ENCODE measurements at regions not wholly inside any gene's neighbourhood (a gene's known extent, or its start where the extent isn't known, plus 50 kb on each side); places are given as distances from the start of the nearest gene placed in this dataset.
"Not testable (repeated sequence)": the region's sequence is repeated elsewhere in the genome, so short reads cannot be mapped to it uniquely, and the experiment has no call there.

- DNase-seq (ENCODE audit: low read depth in 2 of 2): not testable (repeated sequence)
Measured at GRCh38 chr3:195669310-195669709, 51.5 kb upstream of the MUC20 start.

DNA sequence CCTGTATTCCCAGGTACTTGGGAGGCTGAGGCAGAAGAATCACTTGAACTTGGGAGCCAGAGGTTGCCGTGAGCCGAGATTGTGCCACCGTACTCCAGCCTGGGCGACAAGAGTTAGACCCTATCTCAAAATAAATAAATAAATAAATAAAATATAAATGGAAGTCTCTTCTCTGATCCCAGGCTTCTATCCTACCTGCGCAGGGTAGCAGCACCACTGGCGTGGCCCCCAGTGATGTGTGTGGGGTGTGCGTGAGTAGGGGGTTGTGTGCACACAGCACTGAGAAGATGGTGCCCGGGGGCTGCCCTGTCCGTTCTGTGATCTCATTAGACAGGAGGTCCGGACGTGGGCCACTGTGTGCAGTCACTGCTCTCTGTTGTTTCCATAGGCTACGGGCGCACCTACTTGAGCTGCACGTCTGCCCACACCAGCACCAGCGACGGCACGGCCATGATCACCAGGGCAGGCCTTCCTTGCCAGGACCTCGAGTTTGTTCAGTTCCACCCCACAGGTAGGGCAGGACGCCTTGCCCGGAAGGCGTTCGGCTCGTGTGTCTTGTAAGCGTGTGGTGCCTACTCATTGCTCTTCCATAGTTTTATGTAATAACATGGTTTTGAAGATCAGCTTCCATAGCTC is 52.5 kb upstream of the MUC20 start:
- DNase-seq (ENCODE audit: low read depth in 2 of 2): not testable (repeated sequence)

GRCh38 chr3:195665311-195665710 is 55.5 kb upstream of the MUC20 start:
- not testable (repeated sequence) for DNase-seq (ENCODE audit: low read depth in 2 of 2)

GRCh38 chr3:195664131-195664530 is 56.6 kb upstream of the MUC20 start:
- not testable (repeated sequence) for DNase-seq (ENCODE audit: low read depth in 2 of 2)

- not testable (repeated sequence) for DNase-seq (ENCODE audit: low read depth in 2 of 2)
Measured at GRCh38 chr3:195659136-195659533, 61.6 kb upstream of the MUC20 start.

GRCh38 chr3:195658381-195659135 is 62.2 kb upstream of the MUC20 start:
- not testable (repeated sequence) for DNase-seq (ENCODE audit: low read depth in 2 of 2)

GRCh38 chr3:195657475-195658372 is 63.1 kb upstream of the MUC20 start:
- DNase-seq (ENCODE audit: low read depth in 2 of 2): peak; percentile 49 to 90

GRCh38 chr3:195656091-195656490 is 64.7 kb upstream of the MUC20 start:
- DNase-seq (ENCODE audit: low read depth in 2 of 2): not testable (repeated sequence)

DNA sequence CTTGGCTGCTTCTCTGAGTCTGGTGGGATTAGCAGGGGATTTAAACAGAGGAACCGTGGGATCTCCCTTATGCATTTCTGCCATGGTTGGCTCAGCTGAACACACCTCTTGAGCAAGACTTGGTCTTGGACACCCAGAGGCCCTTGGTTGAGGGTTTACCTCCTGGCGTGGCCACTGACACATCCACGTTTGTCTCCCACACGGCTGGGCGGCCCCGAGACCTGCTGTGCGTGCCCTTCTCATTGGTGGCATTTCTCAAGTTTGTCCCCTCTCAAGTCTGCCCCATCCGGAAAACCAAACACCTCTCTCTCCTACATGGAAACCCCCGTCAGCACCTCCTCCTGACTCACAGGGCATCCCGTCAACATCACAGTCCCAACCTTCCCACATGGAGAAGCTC is 66.0 kb upstream of the MUC20 start:
- not testable (repeated sequence) for DNase-seq (ENCODE audit: low read depth in 2 of 2)

- not testable (repeated sequence) for DNase-seq (ENCODE audit: low read depth in 2 of 2)
Measured at GRCh38 chr3:195654138-195654537, 66.6 kb upstream of the MUC20 start.

- DNase-seq (ENCODE audit: low read depth in 2 of 2): not testable (repeated sequence)
Measured at GRCh38 chr3:195653641-195654040, 67.1 kb upstream of the MUC20 start.

DNA sequence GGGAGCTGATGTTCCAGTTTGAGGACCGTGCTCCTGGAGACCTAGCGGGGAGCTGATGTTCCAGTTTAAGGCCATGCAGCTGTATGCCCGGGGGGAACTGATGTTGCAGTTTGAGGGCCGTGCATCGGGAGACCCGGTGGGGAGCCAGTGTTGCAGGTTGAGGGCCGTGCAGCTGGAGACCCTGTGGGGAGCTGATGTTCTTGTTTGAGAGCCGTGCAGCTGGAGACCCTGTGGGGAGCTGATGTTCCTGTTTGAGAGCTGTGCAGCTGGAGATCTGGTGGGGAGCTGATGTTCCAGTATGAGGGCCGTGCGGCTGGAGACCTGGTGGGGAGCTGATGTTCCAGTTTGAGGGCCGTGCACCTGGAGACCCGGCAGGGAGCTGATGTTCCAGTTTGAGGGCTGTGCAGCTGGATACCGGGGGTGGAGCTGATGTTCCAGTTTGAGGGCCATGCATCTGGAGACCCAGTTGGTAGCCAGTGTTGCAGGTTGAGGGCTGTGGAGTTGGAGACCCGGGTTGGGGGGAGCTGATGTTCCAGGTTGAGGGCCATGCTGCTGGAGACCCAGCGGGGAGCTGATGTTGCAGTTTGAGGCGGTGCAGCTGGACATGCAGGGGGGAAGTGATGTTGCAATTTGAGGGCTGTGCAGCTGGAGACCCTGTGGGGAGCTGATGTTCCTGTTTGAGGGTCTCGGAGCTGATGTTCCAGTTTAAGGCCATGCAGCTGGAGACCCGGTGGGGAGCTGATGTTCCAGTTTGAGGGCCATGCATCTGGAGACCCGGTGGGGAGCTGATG is 64.4 kb upstream of the APOD start:
- DNase-seq (ENCODE audit: low read depth in 2 of 2): not testable (repeated sequence)

- not testable (repeated sequence) for DNase-seq (ENCODE audit: low read depth in 2 of 2)
Measured at GRCh38 chr3:195645872-195646271, 62.1 kb upstream of the APOD start.

DNA sequence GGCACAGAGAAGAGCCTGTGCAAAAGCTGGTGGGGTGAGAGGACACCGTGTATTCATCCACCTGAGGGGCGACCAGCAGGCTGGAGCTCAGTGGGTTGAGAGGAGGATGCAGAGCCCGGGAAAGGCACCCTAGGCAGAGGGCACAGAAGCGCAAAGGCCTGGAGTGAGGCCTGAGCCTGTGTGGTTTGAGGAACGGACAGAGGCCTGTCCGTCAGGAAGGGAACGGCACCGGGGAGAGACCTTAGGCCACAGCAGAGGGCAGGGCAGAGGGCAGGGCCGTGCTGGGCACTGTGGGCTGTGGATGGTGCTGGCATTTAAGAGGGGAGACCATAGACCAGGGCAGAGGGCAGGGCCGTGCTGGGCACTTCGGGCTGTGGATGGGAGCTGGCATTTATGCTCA is 59.5 kb upstream of the APOD start:
- not testable (repeated sequence) for DNase-seq (ENCODE audit: low read depth in 2 of 2)

DNA sequence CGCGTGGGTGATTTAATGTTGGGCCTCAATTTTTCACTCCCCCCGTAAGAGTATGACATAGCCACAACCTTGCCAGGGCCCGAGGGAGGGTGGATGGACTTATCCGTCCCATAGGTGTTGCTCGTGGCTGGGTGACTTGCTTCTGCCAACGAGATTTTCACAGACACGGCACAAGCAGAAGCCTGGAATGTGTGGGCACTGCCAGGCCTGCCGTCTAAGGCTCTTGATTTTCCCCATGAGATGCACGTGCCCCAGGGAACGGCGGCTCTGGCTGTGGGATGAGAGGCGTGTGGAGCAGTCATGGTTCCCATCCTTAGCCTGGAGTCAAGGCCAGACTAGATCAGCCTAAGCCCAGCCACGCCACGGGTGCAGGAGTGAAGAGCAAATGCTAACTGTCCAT is 58.6 kb upstream of the APOD start:
- not testable (repeated sequence) for DNase-seq (ENCODE audit: low read depth in 2 of 2)

DNA sequence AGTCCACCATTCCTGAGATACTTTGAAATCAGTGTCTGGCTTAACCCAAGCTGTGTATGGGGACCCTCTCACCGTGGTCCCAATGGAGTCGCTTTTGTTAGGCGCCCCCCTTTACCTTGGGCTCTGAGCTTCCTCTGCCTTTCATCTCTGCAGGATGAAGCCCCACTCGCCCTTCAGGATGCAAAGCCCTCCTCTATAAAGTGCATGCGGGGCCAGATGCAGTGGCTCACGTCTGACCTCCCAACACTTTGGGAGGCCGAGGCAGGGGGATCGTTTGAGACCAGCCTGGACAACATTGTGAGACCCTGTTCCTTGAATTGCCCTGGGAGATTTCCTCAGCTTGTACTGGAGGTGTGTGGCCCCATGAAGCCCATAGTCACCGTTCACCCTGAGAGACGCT is 54.7 kb upstream of the APOD start:
- DNase-seq (ENCODE audit: low read depth in 2 of 2): not testable (repeated sequence)

- DNase-seq (ENCODE audit: low read depth in 2 of 2): not testable (repeated sequence)
Measured at GRCh38 chr3:195637473-195638233, 53.9 kb upstream of the APOD start.

DNA sequence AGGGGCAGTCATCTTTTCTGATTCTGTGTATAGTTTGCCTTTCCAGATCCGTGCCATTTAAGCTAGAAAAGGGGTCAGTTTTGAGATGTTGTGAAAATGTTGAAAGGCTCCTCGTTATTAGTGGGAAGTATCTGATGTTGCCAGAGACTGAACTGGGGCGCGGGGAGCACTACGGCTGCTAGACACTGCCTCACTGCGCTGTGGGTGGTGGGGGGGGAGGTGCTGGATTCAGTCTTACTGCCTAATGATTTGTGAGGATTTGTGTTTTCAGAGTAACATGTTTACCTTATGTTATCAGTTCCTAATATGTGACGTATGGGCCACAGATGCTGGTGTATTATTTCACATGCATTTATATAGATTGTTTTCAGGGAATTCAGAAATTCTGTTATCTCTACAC is 53.3 kb upstream of the APOD start:
- DNase-seq (ENCODE audit: low read depth in 2 of 2): not testable (repeated sequence)

- DNase-seq (ENCODE audit: low read depth in 2 of 2): not testable (repeated sequence)
Measured at GRCh38 chr3:195635898-195636685, 52.4 kb upstream of the APOD start.

Data from activated CD4-positive, alpha-beta T cell treated with anti-CD3 and anti-CD28 coated beads for 24 hours (primary cell).